NCI-H1048 (cell line): ENCODE measurements at regions not wholly inside any gene's neighbourhood (a gene's known extent, or its start where the extent isn't known, plus 50 kb on each side); places are given as distances from the start of the nearest gene placed in this dataset.
"Not testable (repeated sequence)": the region's sequence is repeated elsewhere in the genome, so short reads cannot be mapped to it uniquely, and the experiment has no call there.

Experiments used
- DNase-seq: peaks from one replicate; lab custom pipeline; 2025; lab: John Stamatoyannopoulos, UW

GRCh38 chr20:51958099-51959065, 156.1 kb upstream of the SALL4 start:
- no peak for DNase-seq

GRCh38 chr20:51955756-51956155, 153.4 kb upstream of the SALL4 start:
- DNase-seq = no peak

GRCh38 chr20:51953731-51954340, 151.5 kb upstream of the SALL4 start:
- DNase-seq = no peak

GRCh38 chr20:51950926-51951325, 148.6 kb upstream of the SALL4 start:
- DNase-seq = no peak

GRCh38 chr20:51946586-51946985, 144.3 kb upstream of the SALL4 start:
- no peak for DNase-seq

GRCh38 chr20:51945881-51946280, 143.6 kb upstream of the SALL4 start:
- DNase-seq = no peak

GRCh38 chr20:51945177-51945576, 142.9 kb upstream of the SALL4 start:
- DNase-seq = no peak

- DNase-seq = no peak
These were observed 141.4 kb upstream of the SALL4 start for GRCh38 chr20:51943761-51944160.

GRCh38 chr20:51943326-51943725, 141.0 kb upstream of the SALL4 start:
- DNase-seq = not testable (repeated sequence)

GRCh38 chr20:51941503-51941902, 139.2 kb upstream of the SALL4 start:
- no peak for DNase-seq

- no peak for DNase-seq
These were observed 136.9 kb upstream of the SALL4 start for GRCh38 chr20:51939259-51939585.

- DNase-seq = no peak
These were observed 136.4 kb upstream of the SALL4 start for GRCh38 chr20:51938559-51939258.

GRCh38 chr20:51937779-51938178, 135.5 kb upstream of the SALL4 start:
- no peak for DNase-seq

- DNase-seq = no peak
These were observed 134.1 kb upstream of the SALL4 start for GRCh38 chr20:51936377-51936776.

GRCh38 chr20:51935003-51935358, 132.7 kb upstream of the SALL4 start:
- no peak for DNase-seq

- DNase-seq = no peak
These were observed 132.1 kb upstream of the SALL4 start for GRCh38 chr20:51934301-51935002.

GRCh38 chr20:51931371-51931781, 129.1 kb upstream of the SALL4 start:
- no peak for DNase-seq

- no peak for DNase-seq
These were observed 128.5 kb upstream of the SALL4 start for GRCh38 chr20:51930775-51931174.

GRCh38 chr20:51928931-51929330, 126.6 kb upstream of the SALL4 start:
- DNase-seq = no peak

GRCh38 chr20:51927970-51928369, 125.6 kb upstream of the SALL4 start:
- DNase-seq = not testable (repeated sequence)

GRCh38 chr20:51926670-51927305, 124.5 kb upstream of the SALL4 start:
- no peak for DNase-seq

GRCh38 chr20:51924509-51924908, 122.2 kb upstream of the SALL4 start:
- DNase-seq = no peak
